ENCODE measurements at regions not wholly inside any gene's neighbourhood (a gene's known extent, or its start where the extent isn't known, plus 50 kb on each side); places are given as distances from the start of the nearest gene placed in this dataset.
"Not testable (repeated sequence)": the region's sequence is repeated elsewhere in the genome, so short reads cannot be mapped to it uniquely, and the experiment has no call there.

- no peak for TF ChIP-seq CTCF (conservative IDR thresholded peaks at IDR 0.05; ENCODE audit: low read depth, low read length)
- H3K4me3 ChIP-seq (ENCODE audit: low read depth, low read length): no peak overlapping the region
- no peak for DNase-seq (ENCODE audit: low read depth)
Observed at GRCh38 chr3:66827726-66828125, 170.4 kb upstream of the KBTBD8 start.

GRCh38 chr3:66828303-66828702, 169.8 kb upstream of the KBTBD8 start:
- TF ChIP-seq CTCF (conservative IDR thresholded peaks at IDR 0.05; ENCODE audit: low read depth, low read length): no peak
- no peak for DNase-seq (ENCODE audit: low read depth)
- no peak overlapping the region for H3K4me3 ChIP-seq (ENCODE audit: low read depth, low read length)

GRCh38 chr3:66830301-66830700, 167.8 kb upstream of the KBTBD8 start:
- TF ChIP-seq CTCF (conservative IDR thresholded peaks at IDR 0.05; ENCODE audit: low read depth, low read length): no peak
- no peak overlapping the region for H3K4me3 ChIP-seq (ENCODE audit: low read depth, low read length)
- no peak for DNase-seq (ENCODE audit: low read depth)

- H3K4me3 ChIP-seq (ENCODE audit: low read depth, low read length): no peak overlapping the region
- no peak for DNase-seq (ENCODE audit: low read depth)
- no peak for TF ChIP-seq CTCF (conservative IDR thresholded peaks at IDR 0.05; ENCODE audit: low read depth, low read length)
Observed at GRCh38 chr3:66831931-66832330, 166.2 kb upstream of the KBTBD8 start.

- no peak for DNase-seq (ENCODE audit: low read depth)
- H3K4me3 ChIP-seq (ENCODE audit: low read depth, low read length): no peak overlapping the region
- TF ChIP-seq CTCF (conservative IDR thresholded peaks at IDR 0.05; ENCODE audit: low read depth, low read length): no peak
Observed at GRCh38 chr3:66836363-66837152, 161.5 kb upstream of the KBTBD8 start.

- H3K4me3 ChIP-seq (ENCODE audit: low read depth, low read length): no peak overlapping the region
- no peak for TF ChIP-seq CTCF (conservative IDR thresholded peaks at IDR 0.05; ENCODE audit: low read depth, low read length)
- DNase-seq (ENCODE audit: low read depth): no peak
Observed at GRCh38 chr3:66838704-66839103, 159.4 kb upstream of the KBTBD8 start.

- no peak overlapping the region for H3K4me3 ChIP-seq (ENCODE audit: low read depth, low read length)
Observed at GRCh38 chr3:66839508-66839907, 158.6 kb upstream of the KBTBD8 start.

GRCh38 chr3:66842761-66843464, 155.2 kb upstream of the KBTBD8 start:
- DNase-seq (ENCODE audit: low read depth); H3K4me3 ChIP-seq (ENCODE audit: low read depth, low read length): not testable (repeated sequence)

More at GRCh38 chr3:66839508-66839907, 158.6 kb upstream of the KBTBD8 start:
- TF ChIP-seq CTCF (conservative IDR thresholded peaks at IDR 0.05; ENCODE audit: low read depth, low read length): no peak
- no peak for DNase-seq (ENCODE audit: low read depth)

All from epithelial cell of proximal tubule (primary cell).